H1 (cell line): ENCODE measurements at regions not wholly inside any gene's neighbourhood (a gene's known extent, or its start where the extent isn't known, plus 50 kb on each side); places are given as distances from the start of the nearest gene placed in this dataset.

Experiments
- CTCF ChIA-PET: fragments of 300-600 bp; sonication (Branson Sonifier 250); formaldehyde crosslinking; loops from one replicate; lab custom pipeline; 2021; ENCODE audit not compliant: partially characterized antibody; lab: Charles Lee
- POLR2A ChIA-PET: fragments of 300-600 bp; sonication (Branson Sonifier 250); formaldehyde crosslinking; loops from one replicate; lab custom pipeline; 2021; ENCODE audit warnings: inconsistent platforms; ENCODE audit not compliant: partially characterized antibody; lab: Charles Lee
- DNase-seq, 2 experiments: peaks; one replicate each; pipeline versions ENCODE4 v3.0.0 to v3.0.0-alpha.2; 2010 to 2022; ENCODE audit warnings: low spot score in 2 of 2, low read depth in 1 of 2, mixed read lengths in 1 of 2
- FAIRE-seq: peaks from 2 replicates; lab custom pipeline; 2011; peaks lifted over from hg19 to GRCh38; lab: Jason Lieb, UNC
- H2AFZ ChIP-seq: 2 replicates; pipeline ENCODE4 v1.8.1; 2012; ENCODE audit warnings: low read length, inconsistent platforms
- H2AK5ac ChIP-seq: 2 replicates; pipeline ENCODE4 v1.6.1; 2013; ENCODE audit warnings: low read depth, low read length
- H2BK120ac ChIP-seq: replicated peaks from 2 replicates; pipeline ENCODE3; 2013; ENCODE audit warnings: low read depth, low read length, inconsistent platforms
- H2BK12ac ChIP-seq: 2 replicates; pipeline ENCODE4 v1.6.1; 2013; ENCODE audit warnings: low read depth, low read length
- H2BK15ac ChIP-seq: 2 replicates; pipeline ENCODE4 v1.6.1; 2013; ENCODE audit warnings: low read length
- H2BK20ac ChIP-seq: 2 replicates; pipeline ENCODE4 v1.6.1; 2013; ENCODE audit warnings: low read length
- H2BK5ac ChIP-seq: 2 replicates; pipeline ENCODE4 v1.6.1; 2013; ENCODE audit warnings: low read depth, low read length
- H3K14ac ChIP-seq: 2 replicates; pipeline ENCODE4 v1.6.1; 2013; ENCODE audit warnings: inconsistent platforms; ENCODE audit not compliant: insufficient read length
- H3K18ac ChIP-seq: 2 replicates; pipeline ENCODE4 v1.6.1; 2013; ENCODE audit warnings: low read length; ENCODE audit errors: extremely low read depth
- H3K23ac ChIP-seq: 2 replicates; pipeline ENCODE4 v1.6.1; 2013; ENCODE audit warnings: inconsistent platforms; ENCODE audit not compliant: insufficient read length
- H3K23me2 ChIP-seq: 2 replicates; pipeline ENCODE4 v1.6.1; 2013; ENCODE audit warnings: low read depth, low read length
- H3K27ac ChIP-seq: 2 replicates; pipeline ENCODE4 v1.6.1; 2011; ENCODE audit warnings: low read depth, low read length, inconsistent platforms
- H3K27me3 ChIP-seq, 4 experiments: replicated peaks in 1 of 4; 1 replicate in 1 of 4; 2 replicates in 3 of 4; pipeline versions ENCODE4 v1.6.1 to v1.8.1; 2011 to 2013; ENCODE audit warnings: low read length in 3 of 4, mild to moderate bottlenecking in 3 of 4, inconsistent platforms in 2 of 4, mixed read lengths in 2 of 4, moderate library complexity in 1 of 4; ENCODE audit not compliant: control insufficient read depth in 3 of 4, insufficient read depth in 3 of 4; ENCODE audit errors: extremely low read depth in 1 of 4
- H3K36me3 ChIP-seq, 4 experiments: 2 replicates each; pipeline versions ENCODE4 v1.6.1 to v1.8.1; 2011 to 2013; ENCODE audit warnings: mild to moderate bottlenecking in 4 of 4, low read length in 3 of 4, moderate library complexity in 2 of 4, control low read depth in 1 of 4, inconsistent platforms in 1 of 4; ENCODE audit not compliant: insufficient read depth in 4 of 4, control insufficient read depth in 2 of 4
- H3K4ac ChIP-seq: replicated peaks from 2 replicates; pipeline ENCODE3; 2013; ENCODE audit warnings: low read length, low read depth, mixed read lengths, inconsistent platforms; ENCODE audit not compliant: insufficient read length
- H3K4me1 ChIP-seq, 4 experiments: replicated peaks in 1 of 4; 1 replicate in 1 of 4; 2 replicates in 3 of 4; pipeline versions ENCODE4 v1.6.1 to v1.8.1; 2011 to 2013; ENCODE audit warnings: low read length in 3 of 4, inconsistent platforms in 2 of 4, mixed read lengths in 1 of 4; ENCODE audit not compliant: insufficient read depth in 4 of 4, control insufficient read depth in 3 of 4
- H3K4me2 ChIP-seq, 2 experiments: 2 replicates each; pipeline versions ENCODE4 v1.6.1 to v1.8.1; 2011 to 2013; ENCODE audit warnings: low read depth in 2 of 2, low read length in 2 of 2, control low read depth in 1 of 2, inconsistent platforms in 1 of 2, mild to moderate bottlenecking in 1 of 2; ENCODE audit not compliant: insufficient read depth in 1 of 2
- H3K4me3 ChIP-seq, 4 experiments: fragments of 200-600, 300-600 bp in 1 of 4; sonication (generic), shearing (Covaris generic), sonication (Bioruptor Twin) in 1 of 4; 2 replicates each; pipeline versions ENCODE4 v1.5.1 to v1.8.1; 2011 to 2016; ENCODE audit warnings: low read length in 4 of 4, low read depth in 3 of 4, control low read depth in 2 of 4, inconsistent platforms in 2 of 4, mild to moderate bottlenecking in 2 of 4, mixed read lengths in 1 of 4, moderate library complexity in 1 of 4; ENCODE audit not compliant: insufficient read depth in 2 of 4; ENCODE audit errors: extremely low read depth in 1 of 4
- H3K56ac ChIP-seq: replicated peaks from 2 replicates; pipeline ENCODE3; 2013; ENCODE audit warnings: low read depth, mild to moderate bottlenecking, mixed read lengths, low read length, inconsistent platforms; ENCODE audit not compliant: insufficient read length
- H3K79me1 ChIP-seq: 2 replicates; pipeline ENCODE4 v1.6.1; 2013; ENCODE audit warnings: low read depth, low read length, control low read depth
- H3K79me2 ChIP-seq, 2 experiments: 2 replicates each; pipeline versions ENCODE4 v1.6.1 to v1.8.1; 2012 to 2013; ENCODE audit warnings: low read length in 2 of 2, mild to moderate bottlenecking in 2 of 2, inconsistent platforms in 1 of 2; ENCODE audit not compliant: insufficient read depth in 2 of 2, control insufficient read depth in 1 of 2
- H3K9ac ChIP-seq, 4 experiments: replicated peaks in 1 of 4; 1 replicate in 1 of 4; 2 replicates in 3 of 4; pipeline versions ENCODE4 v1.6.1 to v1.8.1; 2011 to 2013; ENCODE audit warnings: low read depth in 3 of 4, low read length in 3 of 4, control low read depth in 2 of 4, mild to moderate bottlenecking in 2 of 4, moderate library complexity in 2 of 4, inconsistent platforms in 1 of 4; ENCODE audit errors: extremely low read depth in 1 of 4
- H3K9me3 ChIP-seq, 2 experiments: 2 replicates each; pipeline versions ENCODE4 v1.6.1 to v1.8.1; 2012 to 2013; ENCODE audit warnings: mild to moderate bottlenecking in 2 of 2, moderate library complexity in 2 of 2, control low read depth in 1 of 2, inconsistent platforms in 1 of 2, low read depth in 1 of 2, low read length in 1 of 2, mixed read lengths in 1 of 2; ENCODE audit not compliant: insufficient read depth in 2 of 2
- H4K20me1 ChIP-seq, 2 experiments: replicated peaks in 1 of 2; 2 replicates each; pipeline versions ENCODE3 to v1.8.1; 2011 to 2013; ENCODE audit warnings: inconsistent platforms in 2 of 2, low read length in 2 of 2, mild to moderate bottlenecking in 1 of 2; ENCODE audit not compliant: insufficient read depth in 2 of 2, control insufficient read depth in 1 of 2
- H4K5ac ChIP-seq: 2 replicates; pipeline ENCODE4 v1.6.1; 2013; ENCODE audit warnings: low read length, low read depth, mixed read lengths, inconsistent platforms; ENCODE audit not compliant: insufficient read length
- H4K8ac ChIP-seq: 2 replicates; pipeline ENCODE4 v1.8.0; 2013; ENCODE audit warnings: mild to moderate bottlenecking, moderate library complexity, low read length, inconsistent platforms; ENCODE audit not compliant: insufficient read depth; ENCODE audit errors: extremely low read depth
- H4K91ac ChIP-seq: replicated peaks from 2 replicates; pipeline ENCODE3; 2013; ENCODE audit warnings: low read length, mixed read lengths, inconsistent platforms; ENCODE audit not compliant: insufficient read length
- BRCA1 ChIP-seq: IDR thresholded peaks from 2 replicates; pipeline ENCODE4 v1.6.1; 2012; ENCODE audit warnings: low read depth, low read length, improper control_type of control experiment
- CBX5 ChIP-seq: fragments of 300-800, 300-1000 bp; sonication (generic); IDR thresholded peaks from 2 replicates; pipeline ENCODE4 v1.7.1; 2016; ENCODE audit warnings: antibody characterized with exemption, low read length, low read depth
- CHD2 ChIP-seq: IDR thresholded peaks from 2 replicates; pipeline ENCODE4 v1.6.1; 2012; ENCODE audit warnings: low read length, improper control_type of control experiment
- CTBP2 ChIP-seq: IDR thresholded peaks from 2 replicates; pipeline ENCODE4 v1.7.0; 2011; ENCODE audit warnings: borderline replicate concordance, mild to moderate bottlenecking, moderate library complexity, mixed read lengths, low read length; ENCODE audit not compliant: insufficient read depth, insufficient read length
- JUND ChIP-seq: IDR thresholded peaks from 2 replicates; pipeline ENCODE4 v1.6.1; 2011; ENCODE audit warnings: mild to moderate bottlenecking, improper control_type of control experiment, low read length
- PHF8 ChIP-seq: fragments of 200-600 bp; sonication (generic); conservative IDR thresholded peaks from 2 replicates; pipeline ENCODE4 v1.7.1; 2012; ENCODE audit warnings: low read depth, mild to moderate bottlenecking, inconsistent platforms, low read length, moderate library complexity
- POLR2A ChIP-seq, 2 experiments: IDR thresholded peaks; 1 replicate in 1 of 2; 2 replicates in 1 of 2; pipeline ENCODE4 v1.6.1; 2011; ENCODE audit warnings: low read depth in 2 of 2, low read length in 2 of 2, mild to moderate bottlenecking in 2 of 2; ENCODE audit errors: control extremely low read depth in 1 of 2
- SP1 ChIP-seq: IDR thresholded peaks from 2 replicates; pipeline ENCODE4 v1.6.1; 2011; ENCODE audit warnings: low read depth, low read length
- SP2 ChIP-seq: IDR thresholded peaks from 2 replicates; pipeline ENCODE4 v1.6.1; 2012; ENCODE audit warnings: mild to moderate bottlenecking, low read length, inconsistent platforms
- ZNF274 ChIP-seq: IDR thresholded peaks from 2 replicates; pipeline ENCODE4 v1.7.0; 2012; ENCODE audit warnings: low read length, borderline replicate concordance; ENCODE audit errors: extremely low read depth
- WGBS, 2 experiments: shearing (Covaris generic) in 1 of 2; methylation state at CpG; one replicate each; pipeline versions ENCODE4 v1.1.6 to v1.1.7; 2013 to 2015; ENCODE audit warnings: low lambda C conversion rate in 2 of 2, mixed read lengths in 2 of 2, inconsistent platforms in 1 of 2, low coverage in 1 of 2, missing lambda C conversion rate in 1 of 2; ENCODE audit not compliant: insufficient replicate concordance in 2 of 2, insufficient coverage in 1 of 2, insufficient read length in 1 of 2; ENCODE audit errors: extremely low coverage in 1 of 2, missing lambda C conversion rate in 1 of 2; 5-methylcytosine and 5-hydroxymethylcytosine counted together
- TF ChIP-seq, protein P1 (sequence below): IDR thresholded peaks from 2 replicates; pipeline ENCODE4 v1.6.1; 2012; ENCODE audit warnings: inconsistent platforms
- TF ChIP-seq, protein P2 (sequence below): IDR thresholded peaks from 2 replicates; pipeline ENCODE4 v1.6.1; 2012; ENCODE audit warnings: low read length, inconsistent platforms

DNA sequence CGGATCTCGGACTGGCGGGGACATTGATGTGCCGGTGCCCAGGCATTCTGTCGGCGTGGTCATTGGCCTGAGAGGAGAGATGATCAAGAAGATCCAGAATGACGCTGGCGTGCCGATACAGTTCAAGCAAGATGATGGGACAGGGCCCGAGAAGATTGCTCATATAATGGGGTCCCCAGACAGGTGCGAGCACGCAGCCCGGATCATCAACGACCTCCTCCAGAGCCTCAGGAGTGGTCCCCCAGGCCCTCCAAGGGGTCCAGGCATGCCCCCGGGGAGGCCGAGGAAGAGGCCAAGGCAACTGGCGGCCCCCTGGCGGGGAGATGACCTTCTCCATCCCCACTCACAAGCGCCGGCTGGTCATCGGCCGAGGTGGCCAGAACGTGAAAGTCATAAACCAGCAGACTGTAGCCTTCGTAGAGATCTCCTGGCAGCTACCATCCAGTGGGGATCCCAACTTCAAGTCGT, 106.5 kb upstream of the MTAP start:
- POLR2A ChIA-PET = interaction anchor here (1.5 kb wide), 1 partner anchor 107 kb away, joined by 4 read pairs; no protein-coding TSS in a partner anchor
- TF ChIP-seq, protein P1, sequence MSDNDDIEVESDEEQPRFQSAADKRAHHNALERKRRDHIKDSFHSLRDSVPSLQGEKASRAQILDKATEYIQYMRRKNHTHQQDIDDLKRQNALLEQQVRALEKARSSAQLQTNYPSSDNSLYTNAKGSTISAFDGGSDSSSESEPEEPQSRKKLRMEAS = no peak
- TF ChIP-seq BRCA1 = no peak
- TF ChIP-seq PHF8 = no peak
- TF ChIP-seq JUND = no peak
- no peak for TF ChIP-seq ZNF274
- TF ChIP-seq POLR2A (IDR thresholded peaks at IDR 0.05; ENCODE audit: control extremely low read depth in 1 of 2, low read depth in 2 of 2, low read length in 2 of 2) = no peak
- TF ChIP-seq, protein P2, sequence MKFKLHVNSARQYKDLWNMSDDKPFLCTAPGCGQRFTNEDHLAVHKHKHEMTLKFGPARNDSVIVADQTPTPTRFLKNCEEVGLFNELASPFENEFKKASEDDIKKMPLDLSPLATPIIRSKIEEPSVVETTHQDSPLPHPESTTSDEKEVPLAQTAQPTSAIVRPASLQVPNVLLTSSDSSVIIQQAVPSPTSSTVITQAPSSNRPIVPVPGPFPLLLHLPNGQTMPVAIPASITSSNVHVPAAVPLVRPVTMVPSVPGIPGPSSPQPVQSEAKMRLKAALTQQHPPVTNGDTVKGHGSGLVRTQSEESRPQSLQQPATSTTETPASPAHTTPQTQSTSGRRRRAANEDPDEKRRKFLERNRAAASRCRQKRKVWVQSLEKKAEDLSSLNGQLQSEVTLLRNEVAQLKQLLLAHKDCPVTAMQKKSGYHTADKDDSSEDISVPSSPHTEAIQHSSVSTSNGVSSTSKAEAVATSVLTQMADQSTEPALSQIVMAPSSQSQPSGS = no peak
- no peak for TF ChIP-seq CBX5
- TF ChIP-seq SP1 = no peak
- no peak for TF ChIP-seq SP2
- TF ChIP-seq CHD2 = no peak
- TF ChIP-seq CTBP2 = no peak

More for the DNA sequence above, 106.5 kb upstream of the MTAP start:
- FAIRE-seq (no peak), DNase-seq (no peak)
- H3K18ac ChIP-seq = no peak overlapping the region
- peaks cover 0 to 2% (median 0%) of the 10 kb centered on the region in 4 experiments; a peak in 1 of 7 replicates for H3K4me1 ChIP-seq
- no peak overlapping the region for H3K56ac ChIP-seq
- H2BK15ac ChIP-seq = no peak overlapping the region
- H2BK5ac ChIP-seq = no peak overlapping the region
- H3K27ac ChIP-seq = no peak overlapping the region
- H4K91ac ChIP-seq = peak overlapping the region; percentile 55
- no peak overlapping the region for H2BK120ac ChIP-seq
- no peaks in the 10 kb centered on the region for H4K20me1 ChIP-seq
- H2BK12ac ChIP-seq = no peak overlapping the region
- H3K23me2 ChIP-seq = no peaks in the 10 kb centered on the region; the same call in 1 of the 2 replicates
- CTCF ChIA-PET = interaction anchor here (1.1 to 2.2 kb wide), 3 partner anchors 12 to 182 kb away, joined by 3 to 12 read pairs (median 3); no protein-coding TSS in a partner anchor
- H3K79me1 ChIP-seq = no peaks in the 10 kb centered on the region
- no peaks in the 10 kb centered on the region for H3K79me2 ChIP-seq
- H2AK5ac ChIP-seq = no peak overlapping the region
- no peaks in the 10 kb centered on the region for H3K36me3 ChIP-seq
- H4K5ac ChIP-seq = no peak overlapping the region
- H4K8ac ChIP-seq = peak overlapping the region; percentile 57; the same call in 1 of the 2 replicates
- no peak overlapping the region for H3K4me3 ChIP-seq
- H3K9me3 ChIP-seq = peaks cover 0 to 10% of the 10 kb centered on the region in 2 experiments; a peak in 1 of 4 replicates
- no peak overlapping the region for H2BK20ac ChIP-seq
- no peak overlapping the region for H3K4ac ChIP-seq
- no peaks in the 10 kb centered on the region for H3K27me3 ChIP-seq
- no peak overlapping the region for H2AFZ ChIP-seq
- H3K4me2 ChIP-seq = peak overlapping the region; percentile 23 to 59; a peak in 2 of 4 replicates
- no peak overlapping the region for H3K23ac ChIP-seq
- no peak overlapping the region for H3K14ac ChIP-seq
- WGBS, 2 experiments = 92% methylated on average over 20 of the region's 25 CpGs; no CpG with 5 or more reads in 1 of the 2 experiments
- H3K9ac ChIP-seq = no peak overlapping the region
